GM10248 (cell line): ENCODE measurements at regions not wholly inside any gene's neighbourhood (a gene's known extent, or its start where the extent isn't known, plus 50 kb on each side); places are given as distances from the start of the nearest gene placed in this dataset.

ENCODE experiments used
- CTCF ChIA-PET: fragments of 300-600 bp; sonication (Branson Sonifier 250); formaldehyde crosslinking; extraction: SDS; loops from one replicate; lab custom pipeline; 2021; ENCODE audit warnings: antibody characterized with exemption; lab: Yijun Ruan, JAX
- POLR2A ChIA-PET: fragments of 350-650 bp; sonication (Branson Sonifier 250); formaldehyde crosslinking; extraction: SDS; loops from one replicate; lab custom pipeline; 2020; ENCODE audit warnings: antibody characterized with exemption; lab: Yijun Ruan, JAX
- DNase-seq: peaks from one replicate; pipeline ENCODE4 v3.0.0; 2012; ENCODE audit errors: extremely low spot score
- CTCF ChIP-seq: IDR thresholded peaks from 2 replicates; pipeline ENCODE4 v1.5.1; 2012; ENCODE audit warnings: mild to moderate bottlenecking, low read depth; ENCODE audit errors: extremely low read depth, missing control alignments, control extremely low read depth

GRCh38 chr2:187834787-187835186, 280.6 kb upstream of the TFPI start:
- TF ChIP-seq CTCF: no peak
- ChIA-PET POLR2A (no interaction called here), CTCF (interaction anchor here (0.9 to 1.0 kb wide), 2 partner anchors 9 to 10 kb away, joined by 3 to 5 read pairs; no protein-coding TSS in a partner anchor)
- no peak for DNase-seq

GRCh38 chr2:187838690-187839089, 284.5 kb upstream of the TFPI start:
- no peak for TF ChIP-seq CTCF
- no peak for DNase-seq
- ChIA-PET POLR2A (no interaction called here), CTCF (interaction anchor here (1.3 to 7.1 kb wide), 3 partner anchors 28 to 339 kb away, joined by 5 to 45 read pairs (median 5); no protein-coding TSS in a partner anchor)

GRCh38 chr2:187842315-187842714, 288.1 kb upstream of the TFPI start:
- ChIA-PET CTCF (interaction anchor here (0.8 to 7.1 kb wide), 13 partner anchors 9 to 343 kb away, joined by 3 to 45 read pairs (median 5); no protein-coding TSS in a partner anchor), POLR2A (no interaction called here)
- TF ChIP-seq CTCF: no peak
- DNase-seq: no peak

- ChIA-PET POLR2A (no interaction called here), CTCF (interaction anchor here (0.9 to 7.1 kb wide), 18 partner anchors 8 to 980 kb away, joined by 3 to 45 read pairs (median 5); no protein-coding TSS in a partner anchor)
- peak; percentile 17 for DNase-seq
- peak; percentile 61 for TF ChIP-seq CTCF
Measured at GRCh38 chr2:187842978-187843847, 289.0 kb upstream of the TFPI start.

- no peak for DNase-seq
- ChIA-PET POLR2A (no interaction called here), CTCF (interaction anchor here (1.1 kb wide), 1 partner anchor 266 kb away, joined by 5 read pairs; no protein-coding TSS in a partner anchor)
- TF ChIP-seq CTCF: no peak
Measured at GRCh38 chr2:187847245-187848208, 293.3 kb upstream of the TFPI start.
